WTC11 (cell line): ENCODE measurements at regions not wholly inside any gene's neighbourhood (a gene's known extent, or its start where the extent isn't known, plus 50 kb on each side); places are given as distances from the start of the nearest gene placed in this dataset.

Experiments
- ATAC-seq: fragments of 200-7000 bp; cut with Tn5 transposase; 2 replicates; pipeline ENCODE4 v1.10.0; 2021; ENCODE audit warnings: mild to moderate bottlenecking, moderate library complexity
- CTCF ChIA-PET: fragments of 300-600 bp; sonication (Branson Sonifier 250); formaldehyde crosslinking; loops from one replicate; lab custom pipeline; 2021; ENCODE audit warnings: antibody characterized with exemption; lab: Charles Lee
- POLR2A ChIA-PET: fragments of 350-600 bp; sonication (Branson Sonifier 250); formaldehyde crosslinking; loops from one replicate; lab custom pipeline; 2021; ENCODE audit warnings: antibody characterized with exemption; lab: Charles Lee
- DNase-seq: peaks from one replicate; pipeline ENCODE4 v3.0.0; 2021; ENCODE audit warnings: low spot score
- H3K27ac Mint-ChIP-seq: 2 replicates; pipeline ENCODE4 v1.8.0; 2021; ENCODE audit warnings: mixed read lengths
- H3K27me3 Mint-ChIP-seq: 2 replicates; pipeline ENCODE4 v1.8.0; 2021; ENCODE audit warnings: low read depth, mild to moderate bottlenecking, moderate library complexity, mixed read lengths
- H3K36me3 Mint-ChIP-seq: 2 replicates; pipeline ENCODE4 v1.8.0; 2021; ENCODE audit warnings: mixed read lengths
- H3K4me1 Mint-ChIP-seq: 2 replicates; pipeline ENCODE4 v1.8.0; 2022; ENCODE audit warnings: mixed read lengths
- H3K4me3 Mint-ChIP-seq: 2 replicates; pipeline ENCODE4 v1.8.0; 2021; ENCODE audit warnings: mild to moderate bottlenecking, moderate library complexity, mixed read lengths
- H3K9me3 Mint-ChIP-seq: 2 replicates; pipeline ENCODE4 v1.8.0; 2021; ENCODE audit warnings: mixed read lengths
- CBFB ChIP-seq: sonication (generic); formaldehyde crosslinking; IDR thresholded peaks from 2 replicates; pipeline ENCODE4 v1.8.1; 2022; ENCODE audit warnings: mild to moderate bottlenecking, low read depth, missing genetic modification reagents
- CDX4 ChIP-seq: fragments of 250-450 bp; sonication (Bioruptor Pico); IDR thresholded peaks from 2 replicates; pipeline ENCODE4 v1.9.0; 2021; ENCODE audit warnings: moderate library complexity, mild to moderate bottlenecking, inconsistent platforms, borderline replicate concordance
- CREB1 ChIP-seq: sonication (generic); formaldehyde crosslinking; IDR thresholded peaks from 2 replicates; pipeline ENCODE4 v1.8.0; 2023; ENCODE audit warnings: mild to moderate bottlenecking, missing genetic modification reagents
- CREM ChIP-seq: sonication (generic); formaldehyde crosslinking; IDR thresholded peaks from 2 replicates; pipeline ENCODE4 v1.8.1; 2022; ENCODE audit warnings: mild to moderate bottlenecking, missing genetic modification reagents, moderate library complexity
- CTCF ChIP-seq: fragments of 200-600 bp; IDR thresholded peaks from 2 replicates; pipeline ENCODE4 v1.8.0; 2022; ENCODE audit warnings: antibody characterized with exemption
- ESRRA ChIP-seq: sonication (generic); formaldehyde crosslinking; IDR thresholded peaks from 2 replicates; pipeline ENCODE4 v1.8.1; 2022; ENCODE audit warnings: mild to moderate bottlenecking, missing genetic modification reagents, borderline replicate concordance
- ETV6 ChIP-seq: sonication (generic); formaldehyde crosslinking; IDR thresholded peaks from 2 replicates; pipeline ENCODE4 v1.8.1; 2022; ENCODE audit warnings: mild to moderate bottlenecking, missing genetic modification reagents
- GABPB1 ChIP-seq: sonication (generic); formaldehyde crosslinking; IDR thresholded peaks from 2 replicates; pipeline ENCODE4 v1.8.1; 2023; ENCODE audit warnings: mild to moderate bottlenecking, missing genetic modification reagents
- IRF2 ChIP-seq: sonication (generic); formaldehyde crosslinking; IDR thresholded peaks from 2 replicates; pipeline ENCODE4 v1.8.0; 2022; ENCODE audit warnings: low read depth, missing genetic modification reagents, borderline replicate concordance
- MXD4 ChIP-seq: fragments of 250-450 bp; sonication (Bioruptor Pico); IDR thresholded peaks from 2 replicates; pipeline ENCODE4 v1.8.0; 2021; ENCODE audit warnings: mild to moderate bottlenecking, moderate library complexity, borderline replicate concordance
- NR1H2 ChIP-seq: sonication (generic); formaldehyde crosslinking; IDR thresholded peaks from 2 replicates; pipeline ENCODE4 v1.9.0; 2021; ENCODE audit warnings: mild to moderate bottlenecking, moderate library complexity, missing genetic modification reagents
- NR2C2 ChIP-seq: sonication (generic); formaldehyde crosslinking; IDR thresholded peaks from 2 replicates; pipeline ENCODE4 v1.8.0; 2022; ENCODE audit warnings: mild to moderate bottlenecking, missing genetic modification reagents
- RELA ChIP-seq: sonication (generic); formaldehyde crosslinking; IDR thresholded peaks from 2 replicates; pipeline ENCODE4 v1.8.1; 2022; ENCODE audit warnings: missing genetic modification reagents, mild to moderate bottlenecking, borderline replicate concordance
- STAT6 ChIP-seq: sonication (generic); formaldehyde crosslinking; conservative IDR thresholded peaks from 2 replicates; pipeline ENCODE4 v1.8.1; 2023; ENCODE audit warnings: mild to moderate bottlenecking, low read depth, missing genetic modification reagents, moderate library complexity
- TCF7 ChIP-seq: sonication (generic); formaldehyde crosslinking; IDR thresholded peaks from 2 replicates; pipeline ENCODE4 v1.8.0; 2022; ENCODE audit warnings: mild to moderate bottlenecking, low read depth, missing genetic modification reagents, moderate library complexity
- TEAD1 ChIP-seq: sonication (generic); formaldehyde crosslinking; IDR thresholded peaks from 2 replicates; pipeline ENCODE4 v1.8.0; 2022; ENCODE audit warnings: mild to moderate bottlenecking, missing genetic modification reagents
- USF1 ChIP-seq: sonication (generic); formaldehyde crosslinking; IDR thresholded peaks from 2 replicates; pipeline ENCODE4 v1.8.0; 2022; ENCODE audit warnings: mild to moderate bottlenecking, missing genetic modification reagents
- USF2 ChIP-seq: sonication (generic); formaldehyde crosslinking; IDR thresholded peaks from 2 replicates; pipeline ENCODE4 v1.8.1; 2023; ENCODE audit warnings: mild to moderate bottlenecking, missing genetic modification reagents, moderate library complexity
- ZNF219 ChIP-seq: sonication (generic); formaldehyde crosslinking; IDR thresholded peaks from 2 replicates; pipeline ENCODE4 v1.8.0; 2023; ENCODE audit warnings: missing genetic modification reagents, mild to moderate bottlenecking, borderline replicate concordance
- ZNF263 ChIP-seq: sonication (generic); formaldehyde crosslinking; IDR thresholded peaks from 2 replicates; pipeline ENCODE4 v1.8.1; 2022; ENCODE audit warnings: low read depth, mild to moderate bottlenecking, moderate library complexity, missing genetic modification reagents
- ZNF396 ChIP-seq: fragments of 250-450 bp; sonication (Bioruptor Pico); IDR thresholded peaks from 2 replicates; pipeline ENCODE4 v1.8.0; 2021; ENCODE audit warnings: mild to moderate bottlenecking, moderate library complexity, borderline replicate concordance

DNA sequence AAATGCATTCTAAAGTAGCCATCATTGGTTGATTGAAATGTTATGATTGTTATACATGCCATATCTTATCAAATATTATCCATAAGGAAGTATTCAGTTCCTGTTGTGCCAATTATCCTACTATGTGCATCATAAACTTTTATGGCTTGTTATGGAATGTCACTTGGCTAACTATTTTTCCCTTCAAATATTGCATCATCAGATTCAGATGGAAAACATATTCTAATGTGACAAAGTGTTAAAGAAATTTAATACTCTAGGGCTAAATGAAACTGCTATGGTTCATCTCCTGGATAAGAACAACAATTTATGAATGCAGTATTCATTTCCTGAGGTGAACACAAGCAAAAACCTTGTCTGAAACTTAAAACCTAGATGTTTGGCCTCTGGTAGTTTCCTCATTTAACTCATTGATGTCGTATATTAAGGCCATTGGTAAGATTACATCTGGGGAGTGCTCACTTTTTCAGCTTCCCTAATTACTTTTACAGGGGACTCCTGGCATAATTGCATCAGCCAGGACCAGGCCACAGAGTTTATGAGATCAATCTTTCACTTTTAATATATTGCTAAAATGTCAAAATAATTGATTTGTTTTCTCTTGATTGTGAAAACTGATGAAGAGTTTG lies 134.9 kb upstream of the CEP162 start:
- H3K27ac Mint-ChIP-seq: no peak overlapping the region
- TF ChIP-seq USF2: no peak
- TF ChIP-seq CREM (CRISPR knock-in tag): no peak
- TF ChIP-seq ESRRA (CRISPR knock-in tag): no peak
- TF ChIP-seq, all 79 proteins: peak for 0
- Mint-ChIP-seq H3K4me3 (no peak overlapping the region), H3K9me3 (no peaks in the 10 kb centered on the region), H3K36me3 (no peaks in the 10 kb centered on the region), H3K4me1 (no peaks in the 10 kb centered on the region), H3K27me3 (no peaks in the 10 kb centered on the region; the same call in 1 of the 2 replicates)
- ATAC-seq: no peak
- CTCF ChIA-PET: no interaction called here
- no peak for DNase-seq
- POLR2A ChIA-PET: no interaction called here

DNA sequence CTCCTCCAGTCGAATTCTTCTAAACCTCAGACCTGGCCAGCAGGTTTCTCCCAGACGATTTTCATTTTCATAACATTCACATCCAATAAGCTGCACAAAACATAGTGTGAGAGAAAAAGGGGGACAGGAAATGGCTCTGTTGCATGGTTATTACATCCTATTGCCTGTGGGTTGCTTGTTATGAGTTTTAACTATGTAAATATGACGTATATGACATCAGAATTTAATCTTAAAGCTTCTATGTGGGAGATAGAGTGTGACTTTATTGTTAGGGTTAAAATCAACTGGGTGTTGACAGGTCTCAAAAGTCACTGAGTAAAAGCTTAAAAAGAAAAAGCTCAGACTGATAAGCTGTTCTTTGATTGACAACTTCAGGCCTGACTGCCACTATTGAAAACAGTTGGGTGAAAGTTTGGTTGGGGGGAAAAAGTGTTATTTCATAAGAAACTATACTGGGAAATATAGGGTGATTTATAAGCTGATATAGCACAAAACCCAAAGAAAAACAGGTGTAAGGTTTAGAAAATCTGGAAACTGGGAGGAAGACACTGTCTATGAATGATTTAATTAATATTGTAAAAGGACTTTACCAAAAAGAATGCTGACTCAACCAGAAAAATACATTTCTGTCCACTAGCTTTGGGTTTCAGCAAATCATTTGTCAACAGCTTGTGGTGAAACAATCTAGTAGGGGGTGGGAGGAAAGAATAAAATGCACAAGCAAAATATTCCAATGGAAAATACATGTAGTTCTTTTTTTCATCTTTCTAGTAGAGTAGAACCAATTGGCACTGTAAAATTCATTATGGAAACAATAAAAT lies 134.1 kb upstream of the CEP162 start:
- CTCF ChIA-PET: no interaction called here
- Mint-ChIP-seq H3K4me1 (no peaks in the 10 kb centered on the region), H3K27ac (no peak overlapping the region), H3K36me3 (no peaks in the 10 kb centered on the region), H3K4me3 (no peak overlapping the region), H3K9me3 (no peaks in the 10 kb centered on the region), H3K27me3 (peaks cover 7% of the 10 kb centered on the region; the same call in 1 of the 2 replicates)
- no peak for ATAC-seq
- POLR2A ChIA-PET: no interaction called here
- DNase-seq: no peak
- TF ChIP-seq TEAD1 (CRISPR knock-in tag): no peak

GRCh38 chr6:84360039-84360438 lies 132.6 kb upstream of the CEP162 start:
- POLR2A ChIA-PET: no interaction called here
- H3K27me3 Mint-ChIP-seq: peaks cover 9% of the 10 kb centered on the region; the same call in 1 of the 2 replicates
- H3K36me3 Mint-ChIP-seq: no peaks in the 10 kb centered on the region
- no peak for DNase-seq
- TF ChIP-seq TCF7 (CRISPR knock-in tag): no peak
- TF ChIP-seq CBFB (CRISPR knock-in tag): no peak
- no peak for TF ChIP-seq USF1 (CRISPR knock-in tag)
- no peak for TF ChIP-seq NR2C2
- TF ChIP-seq ETV6: no peak
- TF ChIP-seq CREM (CRISPR knock-in tag): no peak
- TF ChIP-seq GABPB1 (CRISPR knock-in tag): no peak
- H3K27ac Mint-ChIP-seq: no peak overlapping the region
- no peak for ATAC-seq
- CTCF ChIA-PET: no interaction called here
- H3K4me1 Mint-ChIP-seq: no peaks in the 10 kb centered on the region
- H3K4me3 Mint-ChIP-seq: no peak overlapping the region
- peaks cover 9% of the 10 kb centered on the region for H3K9me3 Mint-ChIP-seq

GRCh38 chr6:84358581-84358980 lies 131.1 kb upstream of the CEP162 start:
- no peak for ATAC-seq
- CTCF ChIA-PET: no interaction called here
- TF ChIP-seq CDX4 (CRISPR knock-in tag) (no peak), STAT6 (CRISPR knock-in tag) (no peak), ZNF396 (CRISPR knock-in tag) (no peak), RELA (no peak), CTCF (no peak), ZNF263 (CRISPR knock-in tag) (no peak), TEAD1 (CRISPR knock-in tag) (no peak), MXD4 (CRISPR knock-in tag) (no peak), CREB1 (CRISPR knock-in tag) (no peak), IRF2 (no peak), ZNF219 (CRISPR knock-in tag) (no peak), NR1H2 (no peak)

More at GRCh38 chr6:84358581-84358980, 131.1 kb upstream of the CEP162 start:
- no peak overlapping the region for H3K27ac Mint-ChIP-seq
- POLR2A ChIA-PET: no interaction called here
- peaks cover 10% of the 10 kb centered on the region for H3K9me3 Mint-ChIP-seq
- H3K27me3 Mint-ChIP-seq: peaks cover 9% of the 10 kb centered on the region; the same call in 1 of the 2 replicates
- H3K4me1 Mint-ChIP-seq: no peaks in the 10 kb centered on the region
- H3K4me3 Mint-ChIP-seq: no peak overlapping the region
- H3K36me3 Mint-ChIP-seq: no peaks in the 10 kb centered on the region
- no peak for DNase-seq
